Endodermal cell (in vitro differentiated cells): ENCODE measurements at regions not wholly inside any gene's neighbourhood (a gene's known extent, or its start where the extent isn't known, plus 50 kb on each side); places are given as distances from the start of the nearest gene placed in this dataset.
"Not testable (repeated sequence)": the region's sequence is repeated elsewhere in the genome, so short reads cannot be mapped to it uniquely, and the experiment has no call there.

ENCODE experiments used
- DNase-seq: peaks from one replicate; pipeline ENCODE4 v3.0.0-alpha.2; 2017
- H3K27ac ChIP-seq: 2 replicates; pipeline ENCODE4 v1.5.1; 2013; ENCODE audit warnings: mild to moderate bottlenecking, low read depth, low read length, moderate library complexity
- H3K27me3 ChIP-seq: 2 replicates; pipeline ENCODE4 v1.6.1; 2013; ENCODE audit warnings: mild to moderate bottlenecking, low read length, moderate library complexity; ENCODE audit not compliant: insufficient read depth, control insufficient read depth, poor library complexity, severe bottlenecking
- H3K36me3 ChIP-seq: 2 replicates; pipeline ENCODE4 v1.7.0; 2013; ENCODE audit warnings: mild to moderate bottlenecking, low read length, moderate library complexity; ENCODE audit not compliant: control insufficient read depth, insufficient read depth
- H3K4me1 ChIP-seq: one replicate; pipeline ENCODE4 v1.7.0; 2013; ENCODE audit warnings: low read length; ENCODE audit not compliant: control insufficient read depth, insufficient read depth
- H3K4me3 ChIP-seq: 2 replicates; pipeline ENCODE4 v1.5.1; 2013; ENCODE audit warnings: mild to moderate bottlenecking, low read length, moderate library complexity
- H3K9ac ChIP-seq: 2 replicates; pipeline ENCODE4 v1.6.1; 2013; ENCODE audit warnings: mild to moderate bottlenecking, low read length, moderate library complexity; ENCODE audit not compliant: poor library complexity, severe bottlenecking; ENCODE audit errors: extremely low read depth
- H3K9me3 ChIP-seq: 2 replicates; pipeline ENCODE4 v1.6.1; 2013; ENCODE audit warnings: mild to moderate bottlenecking, low read length, moderate library complexity; ENCODE audit not compliant: control insufficient read depth
- H3K27ac Mint-ChIP-seq: 2 replicates; pipeline ENCODE4 v1.8.0; 2020; ENCODE audit warnings: mixed read lengths
- H3K27me3 Mint-ChIP-seq: 2 replicates; pipeline ENCODE4 v1.8.0; 2021; ENCODE audit warnings: mild to moderate bottlenecking, mixed read lengths; ENCODE audit not compliant: insufficient read depth
- H3K36me3 Mint-ChIP-seq: 2 replicates; pipeline ENCODE4 v1.8.0; 2020; ENCODE audit warnings: low read depth, mixed read lengths
- H3K4me1 Mint-ChIP-seq: 2 replicates; pipeline ENCODE4 v1.8.0; 2020; ENCODE audit warnings: mixed read lengths
- H3K4me3 Mint-ChIP-seq: 2 replicates; pipeline ENCODE4 v1.8.0; 2020; ENCODE audit warnings: mild to moderate bottlenecking, moderate library complexity, mixed read lengths
- H3K9me3 Mint-ChIP-seq: 2 replicates; pipeline ENCODE4 v1.8.0; 2020; ENCODE audit warnings: mild to moderate bottlenecking, mixed read lengths
- CTCF ChIP-seq: fragments of 200-600 bp; sonication (generic); conservative IDR thresholded peaks from 2 replicates; pipeline ENCODE4 v1.5.0; 2021; ENCODE audit warnings: antibody characterized with exemption, mild to moderate bottlenecking
- WGBS, 2 experiments: methylation state at CpG; one replicate each; pipeline versions ENCODE4 v1.1.5 to v1.1.7; 2013; ENCODE audit warnings: missing lambda C conversion rate in 2 of 2, mixed read lengths in 1 of 2; ENCODE audit not compliant: insufficient coverage in 1 of 2, insufficient read length in 1 of 2; 5-methylcytosine and 5-hydroxymethylcytosine counted together

GRCh38 chr14:105617201-105617777, 90.9 kb downstream of the TMEM121 start:
- no peaks in the 10 kb centered on the region for H3K27me3 ChIP-seq
- H3K4me3 ChIP-seq, result peak overlapping the region; percentile 12
- peaks cover 58% of the 10 kb centered on the region for H3K9me3 Mint-ChIP-seq
- no peak overlapping the region for H3K4me3 Mint-ChIP-seq
- no peak for TF ChIP-seq CTCF
- H3K27ac ChIP-seq, result no peak overlapping the region
- peaks cover 9% of the 10 kb centered on the region for H3K9me3 ChIP-seq
- no peaks in the 10 kb centered on the region for H3K36me3 ChIP-seq
- no peak overlapping the region for H3K9ac ChIP-seq
- peaks cover 12% of the 10 kb centered on the region for H3K36me3 Mint-ChIP-seq
- WGBS, 2 experiments, result 44 to 68% methylated on average over 3 to 7 of the region's 7 CpGs
- no peaks in the 10 kb centered on the region for H3K4me1 ChIP-seq
- H3K27ac Mint-ChIP-seq, result no peak overlapping the region
- no peak for DNase-seq
- H3K27me3 Mint-ChIP-seq, result no peaks in the 10 kb centered on the region
- H3K4me1 Mint-ChIP-seq, result no peaks in the 10 kb centered on the region

- not testable (repeated sequence) for H3K4me3 Mint-ChIP-seq, H3K4me3 ChIP-seq, H3K9ac ChIP-seq, H3K9me3 ChIP-seq, H3K27ac ChIP-seq, DNase-seq, H3K27ac Mint-ChIP-seq, H3K27me3 Mint-ChIP-seq, H3K4me1 ChIP-seq, H3K4me1 Mint-ChIP-seq, H3K36me3 ChIP-seq, H3K27me3 ChIP-seq
- peaks cover 12% of the 10 kb centered on the region for H3K36me3 Mint-ChIP-seq
- peaks cover 56% of the 10 kb centered on the region for H3K9me3 Mint-ChIP-seq
- WGBS, 2 experiments, result no CpG with 5 or more reads among the region's 8 CpGs
These were observed 91.4 kb downstream of the TMEM121 start for GRCh38 chr14:105617805-105618204.

GRCh38 chr14:105619324-105619723, 92.9 kb downstream of the TMEM121 start:
- Mint-ChIP-seq H3K9me3 (peaks cover 48% of the 10 kb centered on the region), H3K36me3 (peaks cover 12% of the 10 kb centered on the region)
- H3K36me3 ChIP-seq, DNase-seq, H3K4me3 Mint-ChIP-seq, H3K27ac ChIP-seq, H3K9me3 ChIP-seq, H3K27ac Mint-ChIP-seq, H3K9ac ChIP-seq, H3K4me3 ChIP-seq, H3K4me1 ChIP-seq, H3K27me3 ChIP-seq, H3K27me3 Mint-ChIP-seq, H3K4me1 Mint-ChIP-seq: not testable (repeated sequence)
- 36 to 48% methylated on average over 2 to 3 of the region's 6 CpGs for WGBS, 2 experiments

GRCh38 chr14:105620178-105620864, 93.9 kb downstream of the TMEM121 start:
- not testable (repeated sequence) for DNase-seq, H3K9me3 ChIP-seq
- WGBS, 2 experiments, result 71% methylated on average over 5 of the region's 35 CpGs; no CpG with 5 or more reads in 1 of the 2 experiments

GRCh38 chr14:105620865-105621471, 94.6 kb downstream of the TMEM121 start:
- H3K27ac Mint-ChIP-seq, result not testable (repeated sequence)

More at GRCh38 chr14:105620178-105620864, 93.9 kb downstream of the TMEM121 start:
- H3K27me3 ChIP-seq, H3K27me3 Mint-ChIP-seq, H3K9ac ChIP-seq, H3K27ac ChIP-seq, H3K4me3 Mint-ChIP-seq, H3K4me1 ChIP-seq, H3K4me3 ChIP-seq, H3K27ac Mint-ChIP-seq, H3K36me3 ChIP-seq, H3K4me1 Mint-ChIP-seq: not testable (repeated sequence)
- peaks cover 57% of the 10 kb centered on the region for H3K9me3 Mint-ChIP-seq
- H3K36me3 Mint-ChIP-seq, result peaks cover 12% of the 10 kb centered on the region

More at GRCh38 chr14:105620865-105621471, 94.6 kb downstream of the TMEM121 start:
- H3K9me3 ChIP-seq, H3K4me1 ChIP-seq, H3K27me3 ChIP-seq, DNase-seq, H3K27me3 Mint-ChIP-seq, H3K4me3 Mint-ChIP-seq, H3K27ac ChIP-seq, H3K4me1 Mint-ChIP-seq, H3K9ac ChIP-seq, H3K36me3 ChIP-seq, H3K4me3 ChIP-seq: not testable (repeated sequence)
- H3K36me3 Mint-ChIP-seq, result peaks cover 10% of the 10 kb centered on the region
- WGBS, 2 experiments, result 69% methylated on average over 2 of the region's 21 CpGs; no CpG with 5 or more reads in 1 of the 2 experiments
- H3K9me3 Mint-ChIP-seq, result peaks cover 58% of the 10 kb centered on the region
